ENCODE measurements at regions not wholly inside any gene's neighbourhood (a gene's known extent, or its start where the extent isn't known, plus 50 kb on each side); places are given as distances from the start of the nearest gene placed in this dataset.

DNA sequence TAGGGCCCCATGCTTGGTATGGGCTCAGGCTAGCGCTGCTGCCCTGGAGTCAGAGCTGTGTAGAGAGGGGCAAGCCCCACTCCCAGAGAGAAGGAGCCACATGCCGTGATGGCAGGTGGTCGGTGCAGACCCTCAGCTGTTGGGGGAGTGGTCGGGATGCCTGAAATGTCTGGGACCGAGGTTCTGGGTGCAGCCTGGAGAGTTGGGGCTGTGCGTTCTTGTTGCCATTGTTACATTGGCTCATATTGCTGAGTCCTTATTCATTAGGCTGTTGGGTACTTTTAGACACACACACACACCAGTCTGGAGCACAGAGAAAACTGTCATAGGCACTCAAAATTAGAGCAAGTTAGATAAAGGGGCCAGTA lies 83.9 kb downstream of the UNC5CL start:
- WGBS, 2 donors: 83 to 94% methylated on average over 1 to 6 of the region's 6 CpGs
- TF ChIP-seq POLR2AphosphoS5 (IDR thresholded peaks at IDR 0.05) (no peak), POLR2A (IDR thresholded peaks at IDR 0.05) (no peak), EP300 (IDR thresholded peaks at IDR 0.05) (no peak)
- TF ChIP-seq, protein P1, sequence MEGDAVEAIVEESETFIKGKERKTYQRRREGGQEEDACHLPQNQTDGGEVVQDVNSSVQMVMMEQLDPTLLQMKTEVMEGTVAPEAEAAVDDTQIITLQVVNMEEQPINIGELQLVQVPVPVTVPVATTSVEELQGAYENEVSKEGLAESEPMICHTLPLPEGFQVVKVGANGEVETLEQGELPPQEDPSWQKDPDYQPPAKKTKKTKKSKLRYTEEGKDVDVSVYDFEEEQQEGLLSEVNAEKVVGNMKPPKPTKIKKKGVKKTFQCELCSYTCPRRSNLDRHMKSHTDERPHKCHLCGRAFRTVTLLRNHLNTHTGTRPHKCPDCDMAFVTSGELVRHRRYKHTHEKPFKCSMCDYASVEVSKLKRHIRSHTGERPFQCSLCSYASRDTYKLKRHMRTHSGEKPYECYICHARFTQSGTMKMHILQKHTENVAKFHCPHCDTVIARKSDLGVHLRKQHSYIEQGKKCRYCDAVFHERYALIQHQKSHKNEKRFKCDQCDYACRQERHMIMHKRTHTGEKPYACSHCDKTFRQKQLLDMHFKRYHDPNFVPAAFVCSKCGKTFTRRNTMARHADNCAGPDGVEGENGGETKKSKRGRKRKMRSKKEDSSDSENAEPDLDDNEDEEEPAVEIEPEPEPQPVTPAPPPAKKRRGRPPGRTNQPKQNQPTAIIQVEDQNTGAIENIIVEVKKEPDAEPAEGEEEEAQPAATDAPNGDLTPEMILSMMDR (IDR thresholded peaks at IDR 0.05): no peak
- no peaks in the 10 kb centered on the region for H3K9me3 ChIP-seq
- no peak overlapping the region for H3K27ac ChIP-seq
- H3K27me3 ChIP-seq: no peaks in the 10 kb centered on the region
- peak in 1 of 2 donors; percentile 16 for ATAC-seq (ENCODE audit: low FRiP score in 2 of 2)
- no peaks in the 10 kb centered on the region for H3K36me3 ChIP-seq
- H3K4me1 ChIP-seq: peaks cover 0 to 4% (median 0%) of the 10 kb centered on the region in 4 donors
- no peak overlapping the region for H3K4me3 ChIP-seq
- DNase-seq: peak in 1 of 2 donors; percentile 26

DNA sequence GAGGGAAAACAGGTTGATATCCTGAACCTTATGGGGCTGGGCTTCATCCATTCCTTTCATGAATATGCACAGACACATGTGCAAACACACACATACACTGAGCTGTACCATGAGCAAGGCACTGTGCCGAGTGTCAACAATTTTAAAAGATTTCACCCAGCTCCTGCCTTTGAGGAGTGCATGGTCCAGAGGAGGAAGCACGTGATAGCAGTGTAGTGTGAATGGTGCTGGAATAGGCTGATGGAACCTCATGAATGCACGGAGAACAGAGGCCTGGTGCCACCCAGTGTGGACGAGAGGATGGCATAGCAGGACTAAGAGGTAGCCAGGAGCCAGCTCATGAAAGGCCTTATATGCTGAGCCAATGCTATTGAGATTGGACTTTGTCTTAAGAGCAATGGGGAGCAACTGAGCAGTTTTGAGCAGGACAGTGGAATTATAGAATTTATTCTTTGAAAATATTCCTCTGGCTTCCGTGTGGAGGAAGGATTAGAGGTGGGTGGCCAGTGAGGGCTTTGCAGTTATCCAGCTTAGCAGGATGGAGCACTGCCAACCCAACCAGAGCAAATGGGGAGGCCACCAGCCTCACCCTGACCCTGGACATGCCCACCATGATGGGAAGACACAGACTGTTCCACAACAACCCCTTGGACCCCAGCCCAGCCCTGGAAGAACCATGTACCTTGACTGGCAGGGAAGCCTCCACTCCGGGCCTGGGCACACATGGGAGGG lies 84.4 kb downstream of the UNC5CL start:
- no peak overlapping the region for H3K27ac ChIP-seq
- 84 to 88% methylated on average over 5 to 6 of the region's 6 CpGs for WGBS, 2 donors
- no peaks in the 10 kb centered on the region for H3K27me3 ChIP-seq
- TF ChIP-seq, protein P1 (IDR thresholded peaks at IDR 0.05): no peak
- TF ChIP-seq EP300 (IDR thresholded peaks at IDR 0.05): no peak
- no peak for TF ChIP-seq POLR2AphosphoS5 (IDR thresholded peaks at IDR 0.05)
- TF ChIP-seq POLR2A (IDR thresholded peaks at IDR 0.05): no peak
- peaks cover 0 to 4% (median 0%) of the 10 kb centered on the region in 4 donors for H3K4me1 ChIP-seq
- no peaks in the 10 kb centered on the region for H3K36me3 ChIP-seq
- no peak overlapping the region for H3K4me3 ChIP-seq
- H3K9me3 ChIP-seq: no peaks in the 10 kb centered on the region
- no peak for ATAC-seq (ENCODE audit: low FRiP score in 2 of 2)
- no peak for DNase-seq

DNA sequence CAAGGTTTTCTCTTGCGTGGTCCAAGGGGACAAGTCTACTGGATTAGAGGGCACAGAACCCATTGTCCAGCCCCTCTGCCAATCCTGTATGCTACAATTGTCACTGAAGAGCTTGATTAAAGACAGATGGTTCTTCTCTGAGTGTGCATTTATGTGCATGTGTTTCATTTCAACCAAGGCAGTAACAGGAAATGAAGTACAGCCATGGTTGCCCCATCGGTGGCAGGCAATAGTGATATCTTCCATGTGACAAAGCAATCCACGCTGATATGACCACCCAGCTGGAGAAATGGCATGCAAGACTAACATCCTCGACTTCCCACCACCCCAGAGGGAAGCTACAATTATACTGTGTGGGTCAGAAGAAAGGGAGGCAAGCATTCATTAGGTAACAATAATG lies 85.5 kb downstream of the UNC5CL start:
- TF ChIP-seq, protein P1 (IDR thresholded peaks at IDR 0.05): no peak
- TF ChIP-seq EP300 (IDR thresholded peaks at IDR 0.05): no peak
- Histone ChIP-seq H3K36me3 (no peaks in the 10 kb centered on the region), H3K4me3 (no peak overlapping the region), H3K9me3 (no peaks in the 10 kb centered on the region), H3K27ac (no peak overlapping the region), H3K27me3 (no peaks in the 10 kb centered on the region), H3K4me1 (peaks cover 0 to 4% (median 0%) of the 10 kb centered on the region in 4 donors)
- DNase-seq: no peak
- 54 to 62% methylated on average over 4 of the region's 4 CpGs for WGBS, 2 donors
- ATAC-seq (ENCODE audit: low FRiP score in 2 of 2): no peak

DNA sequence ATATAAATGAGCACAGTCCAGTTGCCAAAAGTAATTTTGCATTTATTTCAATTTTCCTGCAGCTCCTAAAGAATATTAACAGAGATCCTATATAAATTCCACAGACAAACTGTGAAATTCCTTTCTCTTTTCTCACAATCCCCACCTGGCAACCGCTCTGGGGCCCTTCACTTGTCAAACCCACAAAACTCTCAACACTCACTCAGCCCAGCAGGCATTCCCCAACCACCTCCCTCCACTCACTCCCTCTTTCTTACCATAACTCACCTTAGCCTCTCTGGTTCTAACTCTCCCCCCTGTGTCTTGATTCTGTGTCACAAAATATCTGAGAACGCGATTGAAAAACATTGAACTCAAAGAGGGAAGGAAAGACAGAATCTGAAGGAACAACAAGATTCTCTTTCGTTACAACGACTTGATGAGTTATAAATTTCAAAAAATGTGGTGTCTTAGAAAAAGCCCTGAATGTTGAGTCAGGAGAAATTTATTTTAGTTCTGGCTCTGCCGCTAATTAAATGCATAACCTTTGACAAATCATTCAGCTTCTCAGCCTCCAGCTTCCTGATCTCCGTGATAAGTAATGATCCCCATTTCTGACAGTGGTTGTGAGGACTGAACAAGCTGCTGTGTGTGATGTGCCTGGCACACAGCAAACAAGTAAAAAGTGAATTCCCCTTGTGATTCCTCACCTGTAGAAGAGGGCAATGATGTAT lies 87.9 kb downstream of the UNC5CL start:
- WGBS, 2 donors: 63 to 67% methylated on average over 7 of the region's 7 CpGs
- no peaks in the 10 kb centered on the region for H3K4me1 ChIP-seq
- H3K4me3 ChIP-seq: no peak overlapping the region
- H3K9me3 ChIP-seq: no peaks in the 10 kb centered on the region
- ATAC-seq (ENCODE audit: low FRiP score in 2 of 2) (no peak), DNase-seq (no peak)
- H3K36me3 ChIP-seq: no peaks in the 10 kb centered on the region
- no peak overlapping the region for H3K27ac ChIP-seq
- no peak for TF ChIP-seq EP300 (IDR thresholded peaks at IDR 0.05)
- no peak for TF ChIP-seq POLR2A (IDR thresholded peaks at IDR 0.05)
- TF ChIP-seq, protein P1 (IDR thresholded peaks at IDR 0.05): no peak
- TF ChIP-seq POLR2AphosphoS5 (IDR thresholded peaks at IDR 0.05): no peak
- no peaks in the 10 kb centered on the region for H3K27me3 ChIP-seq
